ENCODE measurements at regions not wholly inside any gene's neighbourhood (a gene's known extent, or its start where the extent isn't known, plus 50 kb on each side); places are given as distances from the start of the nearest gene placed in this dataset.

DNA sequence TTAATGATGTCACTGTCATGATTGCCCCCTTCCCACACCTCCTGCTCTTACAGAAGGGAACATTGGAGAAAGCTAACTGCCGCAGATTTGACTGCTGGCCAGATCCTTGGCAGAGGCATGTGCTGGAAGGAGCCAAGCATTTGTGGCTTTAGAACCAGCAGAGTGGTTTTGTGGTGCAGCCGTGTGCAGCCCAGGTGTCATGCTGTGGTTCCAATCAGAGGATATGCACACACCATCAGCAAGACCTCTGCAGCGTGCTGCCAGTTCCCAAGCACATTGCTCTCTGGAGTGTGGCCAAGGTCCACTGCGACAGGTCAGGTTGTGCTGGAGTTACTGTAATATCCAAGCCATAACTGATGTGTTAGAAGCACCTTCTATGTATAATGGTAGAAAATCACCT is 61.6 kb downstream of the OTOL1 start:
- no peak for TF ChIP-seq POLR2A (IDR thresholded peaks at IDR 0.05)
- TF ChIP-seq, protein P1, sequence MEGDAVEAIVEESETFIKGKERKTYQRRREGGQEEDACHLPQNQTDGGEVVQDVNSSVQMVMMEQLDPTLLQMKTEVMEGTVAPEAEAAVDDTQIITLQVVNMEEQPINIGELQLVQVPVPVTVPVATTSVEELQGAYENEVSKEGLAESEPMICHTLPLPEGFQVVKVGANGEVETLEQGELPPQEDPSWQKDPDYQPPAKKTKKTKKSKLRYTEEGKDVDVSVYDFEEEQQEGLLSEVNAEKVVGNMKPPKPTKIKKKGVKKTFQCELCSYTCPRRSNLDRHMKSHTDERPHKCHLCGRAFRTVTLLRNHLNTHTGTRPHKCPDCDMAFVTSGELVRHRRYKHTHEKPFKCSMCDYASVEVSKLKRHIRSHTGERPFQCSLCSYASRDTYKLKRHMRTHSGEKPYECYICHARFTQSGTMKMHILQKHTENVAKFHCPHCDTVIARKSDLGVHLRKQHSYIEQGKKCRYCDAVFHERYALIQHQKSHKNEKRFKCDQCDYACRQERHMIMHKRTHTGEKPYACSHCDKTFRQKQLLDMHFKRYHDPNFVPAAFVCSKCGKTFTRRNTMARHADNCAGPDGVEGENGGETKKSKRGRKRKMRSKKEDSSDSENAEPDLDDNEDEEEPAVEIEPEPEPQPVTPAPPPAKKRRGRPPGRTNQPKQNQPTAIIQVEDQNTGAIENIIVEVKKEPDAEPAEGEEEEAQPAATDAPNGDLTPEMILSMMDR (IDR thresholded peaks at IDR 0.05): no peak
